ENCODE measurements at regions not wholly inside any gene's neighbourhood (a gene's known extent, or its start where the extent isn't known, plus 50 kb on each side); places are given as distances from the start of the nearest gene placed in this dataset.

GRCh38 chr16:64136314-64136713 lies 985.5 kb downstream of the CDH11 start:
- DNase-seq (ENCODE audit: low read depth in 1 of 2, low spot score in 1 of 2): no peak
- Histone ChIP-seq H3K27me3 (ENCODE audit: insufficient read depth, poor library complexity, severe bottlenecking) (no peaks in the 10 kb centered on the region), H3K4me3 (replicated peaks; ENCODE audit: insufficient read depth, low read length) (no peak overlapping the region), H3K27ac (replicated peaks) (no peak overlapping the region)
- TF ChIP-seq CTCF (IDR thresholded peaks at IDR 0.05; ENCODE audit: insufficient read depth, low read length): no peak

- Histone ChIP-seq H3K27ac (replicated peaks) (no peak overlapping the region), H3K4me3 (replicated peaks; ENCODE audit: insufficient read depth, low read length) (no peak overlapping the region), H3K27me3 (ENCODE audit: insufficient read depth, poor library complexity, severe bottlenecking) (no peaks in the 10 kb centered on the region)
- TF ChIP-seq GABPA (IDR thresholded peaks at IDR 0.05; ENCODE audit: low read depth) (no peak), REST (IDR thresholded peaks at IDR 0.05; ENCODE audit: insufficient replicate concordance, low read depth) (no peak), CTCF (IDR thresholded peaks at IDR 0.05; ENCODE audit: insufficient read depth, low read length) (no peak), POLR2AphosphoS5 (IDR thresholded peaks at IDR 0.05; ENCODE audit: low read depth) (no peak), SPI1 (IDR thresholded peaks at IDR 0.05; ENCODE audit: borderline replicate concordance, low read depth) (no peak)
- DNase-seq (ENCODE audit: low read depth in 1 of 2, low spot score in 1 of 2): no peak
Measured at GRCh38 chr16:64133366-64133765, 988.5 kb downstream of the CDH11 start.

- no peak overlapping the region for H3K4me3 ChIP-seq (replicated peaks; ENCODE audit: insufficient read depth, low read length)
- no peak overlapping the region for H3K27ac ChIP-seq (replicated peaks)
- DNase-seq (ENCODE audit: low read depth in 1 of 2, low spot score in 1 of 2): no peak
- TF ChIP-seq REST (IDR thresholded peaks at IDR 0.05; ENCODE audit: insufficient replicate concordance, low read depth) (no peak), POLR2AphosphoS5 (IDR thresholded peaks at IDR 0.05; ENCODE audit: low read depth) (no peak), CTCF (IDR thresholded peaks at IDR 0.05; ENCODE audit: insufficient read depth, low read length) (no peak), GABPA (IDR thresholded peaks at IDR 0.05; ENCODE audit: low read depth) (no peak), SPI1 (IDR thresholded peaks at IDR 0.05; ENCODE audit: borderline replicate concordance, low read depth) (no peak)
- no peaks in the 10 kb centered on the region for H3K27me3 ChIP-seq (ENCODE audit: insufficient read depth, poor library complexity, severe bottlenecking)
Measured at GRCh38 chr16:64132759-64133361, 989.0 kb downstream of the CDH11 start.

- no peak overlapping the region for H3K27ac ChIP-seq (replicated peaks)
- no peaks in the 10 kb centered on the region for H3K27me3 ChIP-seq (ENCODE audit: insufficient read depth, poor library complexity, severe bottlenecking)
- no peak overlapping the region for H3K4me3 ChIP-seq (replicated peaks; ENCODE audit: insufficient read depth, low read length)
- DNase-seq (ENCODE audit: low read depth in 1 of 2, low spot score in 1 of 2): no peak
- TF ChIP-seq POLR2AphosphoS5 (IDR thresholded peaks at IDR 0.05; ENCODE audit: low read depth): no peak
- no peak for TF ChIP-seq GABPA (IDR thresholded peaks at IDR 0.05; ENCODE audit: low read depth)
- TF ChIP-seq CTCF (IDR thresholded peaks at IDR 0.05; ENCODE audit: insufficient read depth, low read length): no peak
- TF ChIP-seq SPI1 (IDR thresholded peaks at IDR 0.05; ENCODE audit: borderline replicate concordance, low read depth): no peak
- TF ChIP-seq REST (IDR thresholded peaks at IDR 0.05; ENCODE audit: insufficient replicate concordance, low read depth): no peak
Measured at GRCh38 chr16:64132190-64132589, 989.7 kb downstream of the CDH11 start.

Data from HL-60 (cell line).